Liver (tissue), 7 donors: ENCODE measurements at regions not wholly inside any gene's neighbourhood (a gene's known extent, or its start where the extent isn't known, plus 50 kb on each side); places are given as distances from the start of the nearest gene placed in this dataset.

Experiments
- DNase-seq: peaks from one replicate; pipeline ENCODE4 v3.0.0-alpha.2; 2017; ENCODE audit warnings: low spot score
- H3K27ac ChIP-seq, 2 donors: one replicate each; pipeline ENCODE4 v1.7.0; 2013; ENCODE audit warnings: inconsistent platforms in 2 of 2, low read length in 2 of 2, control low read depth in 1 of 2, low read depth in 1 of 2, mild to moderate bottlenecking in 1 of 2
- H3K27me3 ChIP-seq, 4 donors: one replicate each; pipeline versions ENCODE4 v1.6.1 to v1.7.0; 2013; ENCODE audit warnings: low read length in 3 of 4, inconsistent platforms in 1 of 4, mild to moderate bottlenecking in 1 of 4, moderate library complexity in 1 of 4; ENCODE audit not compliant: control insufficient read depth in 4 of 4, insufficient read depth in 4 of 4
- H3K36me3 ChIP-seq, 4 donors: one replicate each; pipeline versions ENCODE4 v1.6.1 to v1.7.0; 2013; ENCODE audit warnings: low read length in 3 of 4, mild to moderate bottlenecking in 3 of 4, low read depth in 1 of 4, moderate library complexity in 1 of 4; ENCODE audit not compliant: control insufficient read depth in 4 of 4, insufficient read depth in 3 of 4
- H3K4me1 ChIP-seq, 4 donors: one replicate each; pipeline versions ENCODE4 v1.6.1 to v1.7.0; 2013; ENCODE audit warnings: low read length in 3 of 4, mild to moderate bottlenecking in 3 of 4, moderate library complexity in 1 of 4; ENCODE audit not compliant: control insufficient read depth in 4 of 4, insufficient read depth in 4 of 4
- H3K4me3 ChIP-seq, 3 donors: one replicate each; pipeline versions ENCODE4 v1.6.1 to v1.7.0; 2013; ENCODE audit warnings: low read length in 3 of 3, control low read depth in 1 of 3, low read depth in 1 of 3, mild to moderate bottlenecking in 1 of 3
- H3K9ac ChIP-seq, 2 donors: one replicate each; pipeline ENCODE4 v1.7.0; 2013; ENCODE audit warnings: low read length in 2 of 2, mild to moderate bottlenecking in 2 of 2, moderate library complexity in 2 of 2, control low read depth in 1 of 2, low read depth in 1 of 2
- H3K9me3 ChIP-seq, 4 donors: one replicate each; pipeline versions ENCODE4 v1.6.1 to v1.7.0; 2013; ENCODE audit warnings: low read length in 3 of 4; ENCODE audit not compliant: control insufficient read depth in 4 of 4
- ATF3 ChIP-seq: IDR thresholded peaks from 2 replicates; pipeline ENCODE4 v1.6.1; 2016; ENCODE audit warnings: antibody characterized with exemption
- EGR1 ChIP-seq, 2 donors: IDR thresholded peaks; 2 replicates each; pipeline ENCODE4 v1.6.1; 2016 to 2018; ENCODE audit warnings: antibody characterized with exemption in 2 of 2, low read depth in 2 of 2
- FOXA1 ChIP-seq: IDR thresholded peaks from 2 replicates; pipeline ENCODE4 v1.6.1; 2016; ENCODE audit warnings: antibody characterized with exemption
- FOXA2 ChIP-seq: IDR thresholded peaks from 2 replicates; pipeline ENCODE4 v1.6.1; 2016; ENCODE audit warnings: antibody characterized with exemption
- GABPA ChIP-seq, 2 donors: IDR thresholded peaks in 1 of 2; conservative IDR thresholded peaks in 1 of 2; 2 replicates each; pipeline ENCODE4 v1.6.1; 2016; ENCODE audit warnings: antibody characterized with exemption in 2 of 2, mild to moderate bottlenecking in 1 of 2, moderate library complexity in 1 of 2
- HNF4A ChIP-seq, 2 donors: conservative IDR thresholded peaks; 2 replicates each; pipeline ENCODE4 v1.6.1; 2016; ENCODE audit warnings: antibody characterized with exemption in 2 of 2, mild to moderate bottlenecking in 2 of 2
- HNF4G ChIP-seq: IDR thresholded peaks from 2 replicates; pipeline ENCODE4 v1.6.1; 2016; ENCODE audit warnings: antibody characterized with exemption
- JUND ChIP-seq, 2 donors: IDR thresholded peaks; 2 replicates each; pipeline ENCODE4 v1.6.1; 2016; ENCODE audit warnings: antibody characterized with exemption in 2 of 2
- NR2F2 ChIP-seq: IDR thresholded peaks from 2 replicates; pipeline ENCODE4 v1.6.1; 2016; ENCODE audit warnings: antibody characterized with exemption
- RAD21 ChIP-seq, 2 donors: IDR thresholded peaks; 2 replicates each; pipeline ENCODE4 v1.6.1; 2016; ENCODE audit warnings: antibody characterized with exemption in 2 of 2, mild to moderate bottlenecking in 2 of 2
- REST ChIP-seq: IDR thresholded peaks from 2 replicates; pipeline ENCODE4 v1.6.1; 2016; ENCODE audit warnings: antibody characterized with exemption, mild to moderate bottlenecking
- RXRA ChIP-seq, 2 donors: IDR thresholded peaks; 2 replicates each; pipeline ENCODE4 v1.6.1; 2017 to 2018; ENCODE audit warnings: antibody characterized with exemption in 2 of 2, mild to moderate bottlenecking in 1 of 2
- SP1 ChIP-seq: IDR thresholded peaks from 2 replicates; pipeline ENCODE4 v1.6.1; 2018; ENCODE audit warnings: antibody characterized with exemption, mild to moderate bottlenecking
- TAF1 ChIP-seq: conservative IDR thresholded peaks from 2 replicates; pipeline ENCODE4 v1.6.1; 2016; ENCODE audit warnings: antibody characterized with exemption, mild to moderate bottlenecking
- YY1 ChIP-seq: IDR thresholded peaks from 2 replicates; pipeline ENCODE4 v1.6.1; 2016; ENCODE audit warnings: antibody characterized with exemption, mild to moderate bottlenecking
- ZBTB33 ChIP-seq: IDR thresholded peaks from 2 replicates; pipeline ENCODE4 v1.6.1; 2016; ENCODE audit warnings: antibody characterized with exemption
- WGBS: extraction: QIAGEN DNeasy Blood & Tissue Kit; methylation state at CpG from one replicate; pipeline ENCODE4 v1.1.7; 2013; 5-methylcytosine and 5-hydroxymethylcytosine counted together
- donor health status: healthy.
- donor health status: healthy.
- donor health status: healthy.
- donor health status: healthy.

GRCh38 chr22:27626675-27627443 lies 174.7 kb downstream of the MN1 start:
- Histone ChIP-seq H3K4me3 (no peak overlapping the region), H3K27me3 (no peaks in the 10 kb centered on the region), H3K36me3 (no peaks in the 10 kb centered on the region), H3K9ac (no peak overlapping the region), H3K27ac (no peak overlapping the region), H3K4me1 (no peaks in the 10 kb centered on the region), H3K9me3 (no peaks in the 10 kb centered on the region)
- DNase-seq = no peak
- 85% methylated on average over 7 of the region's 7 CpGs for WGBS
- TF ChIP-seq GABPA (IDR thresholded peaks at IDR 0.05 in 1 of 2, conservative IDR thresholded peaks at IDR 0.05 in 1 of 2) (no peak), JUND (IDR thresholded peaks at IDR 0.05) (no peak), RXRA (IDR thresholded peaks at IDR 0.05) (no peak), EGR1 (IDR thresholded peaks at IDR 0.05; ENCODE audit: low read depth in 2 of 2) (no peak), ZBTB33 (no peak), YY1 (no peak), ATF3 (no peak), HNF4G (no peak), NR2F2 (no peak), REST (no peak), TAF1 (no peak), SP1 (no peak)

- no peak overlapping the region for H3K27ac ChIP-seq
- 78% methylated on average over 9 of the region's 9 CpGs for WGBS
These were observed 174.1 kb downstream of the MN1 start for GRCh38 chr22:27627444-27627833.

GRCh38 chr22:27627901-27628300 lies 173.7 kb downstream of the MN1 start:
- Histone ChIP-seq H3K4me3 (no peak overlapping the region), H3K36me3 (no peaks in the 10 kb centered on the region), H3K4me1 (no peaks in the 10 kb centered on the region), H3K9me3 (no peaks in the 10 kb centered on the region), H3K27ac (no peak overlapping the region), H3K27me3 (no peaks in the 10 kb centered on the region), H3K9ac (no peak overlapping the region)
- DNase-seq = no peak
- WGBS = 77% methylated on average over 6 of the region's 6 CpGs
- no peak for TF ChIP-seq EGR1 (IDR thresholded peaks at IDR 0.05; ENCODE audit: low read depth in 2 of 2)
- no peak for TF ChIP-seq JUND (IDR thresholded peaks at IDR 0.05)
- no peak for TF ChIP-seq TAF1
- TF ChIP-seq FOXA1 = no peak
- no peak for TF ChIP-seq ATF3
- TF ChIP-seq FOXA2 = no peak
- TF ChIP-seq RXRA (IDR thresholded peaks at IDR 0.05) = no peak
- no peak for TF ChIP-seq REST
- no peak for TF ChIP-seq SP1
- TF ChIP-seq YY1 = no peak
- TF ChIP-seq HNF4A (conservative IDR thresholded peaks at IDR 0.05) = no peak
- no peak for TF ChIP-seq HNF4G

More at GRCh38 chr22:27627444-27627833, 174.1 kb downstream of the MN1 start:
- no peak overlapping the region for H3K9ac ChIP-seq
- TF ChIP-seq TAF1 = no peak
- peak in 1 of 2 donors; percentile 23 for TF ChIP-seq RAD21 (IDR thresholded peaks at IDR 0.05)
- no peaks in the 10 kb centered on the region for H3K4me1 ChIP-seq
- no peaks in the 10 kb centered on the region for H3K27me3 ChIP-seq
- H3K4me3 ChIP-seq = no peak overlapping the region
- no peaks in the 10 kb centered on the region for H3K9me3 ChIP-seq
- no peak for DNase-seq
- no peaks in the 10 kb centered on the region for H3K36me3 ChIP-seq
